Right ventricle myocardium superior (tissue), 1 donor: ENCODE measurements at regions not wholly inside any gene's neighbourhood (a gene's known extent, or its start where the extent isn't known, plus 50 kb on each side); places are given as distances from the start of the nearest gene placed in this dataset.

ENCODE experiments used
- ATAC-seq: fragments of 200-7000 bp; cut with Tn5 transposase; one replicate; pipeline ENCODE4 v1.9.1; 2020; ENCODE audit warnings: mild to moderate bottlenecking; ENCODE audit not compliant: poor library complexity
- DNase-seq: peaks from one replicate; pipeline ENCODE4 v3.0.0-alpha.2; 2020
- intact Hi-C: fragments of 100-400 bp; cut with DNase I; formaldehyde crosslinking; loops from one replicate; pipeline ENCODE4 v1.11.2; 2022
- donor health status: DM: no; HTN: yes; CAD: no; lungs with severe emphysema.

- intact Hi-C loops = no loop called here
- DNase-seq (no peak), ATAC-seq (no peak)
Measured at GRCh38 chr12:25838007-25838406, 120.5 kb upstream of the RASSF8 start.

- ATAC-seq (no peak), DNase-seq (no peak)
- intact Hi-C loops = no loop called here
Measured at GRCh38 chr12:25839470-25839869, 119.0 kb upstream of the RASSF8 start.

- intact Hi-C loops = no loop called here
- DNase-seq = no peak
- no peak for ATAC-seq
Measured at GRCh38 chr12:25840678-25841465, 117.6 kb upstream of the RASSF8 start.

- DNase-seq (no peak), ATAC-seq (no peak)
Measured at GRCh38 chr12:25842254-25842653, 116.2 kb upstream of the RASSF8 start.

GRCh38 chr12:25843976-25844375 is 114.5 kb upstream of the RASSF8 start:
- intact Hi-C loops = no loop called here
- ATAC-seq = no peak

More at GRCh38 chr12:25842254-25842653, 116.2 kb upstream of the RASSF8 start:
- intact Hi-C loops = no loop called here

GRCh38 chr12:25845415-25845814 is 113.1 kb upstream of the RASSF8 start:
- no peak for DNase-seq
- intact Hi-C loops = no loop called here
- no peak for ATAC-seq

More at GRCh38 chr12:25843976-25844375, 114.5 kb upstream of the RASSF8 start:
- DNase-seq = no peak

- ATAC-seq (no peak), DNase-seq (no peak)
- intact Hi-C loops = no loop called here
Measured at GRCh38 chr12:25852792-25853191, 105.7 kb upstream of the RASSF8 start.

- no peak for ATAC-seq
- no peak for DNase-seq
- intact Hi-C loops = no loop called here
Measured at GRCh38 chr12:25853316-25854095, 105.0 kb upstream of the RASSF8 start.

- DNase-seq (no peak), ATAC-seq (no peak)
- intact Hi-C loops = no loop called here
Measured at GRCh38 chr12:25854991-25855390, 103.5 kb upstream of the RASSF8 start.

- DNase-seq = no peak
- intact Hi-C loops = no loop called here
- no peak for ATAC-seq
Measured at GRCh38 chr12:25855716-25856115, 102.8 kb upstream of the RASSF8 start.

GRCh38 chr12:25859976-25860375 is 98.5 kb upstream of the RASSF8 start:
- no peak for ATAC-seq
- DNase-seq = no peak
- intact Hi-C loops = no loop called here

- intact Hi-C loops = no loop called here
- DNase-seq = no peak
- no peak for ATAC-seq
Measured at GRCh38 chr12:25861226-25861625, 97.3 kb upstream of the RASSF8 start.

- DNase-seq = no peak
- no peak for ATAC-seq
- intact Hi-C loops = no loop called here
Measured at GRCh38 chr12:25864306-25865276, 93.9 kb upstream of the RASSF8 start.

GRCh38 chr12:25866586-25867378 is 91.7 kb upstream of the RASSF8 start:
- intact Hi-C loops = no loop called here
- no peak for ATAC-seq
- DNase-seq = no peak

- intact Hi-C loops = no loop called here
- ATAC-seq (no peak), DNase-seq (no peak)
Measured at GRCh38 chr12:25868193-25868592, 90.3 kb upstream of the RASSF8 start.

GRCh38 chr12:25872137-25872536 is 86.3 kb upstream of the RASSF8 start:
- ATAC-seq = no peak
- DNase-seq = no peak
- intact Hi-C loops = loop anchor here (10.0 kb wide), 1 partner anchor 433 kb away; no protein-coding TSS in a partner anchor

GRCh38 chr12:25875661-25876060 is 82.8 kb upstream of the RASSF8 start:
- intact Hi-C loops = loop anchor here (10.0 kb wide), 1 partner anchor 429 kb away; no protein-coding TSS in a partner anchor
- ATAC-seq = no peak
- no peak for DNase-seq
